Neuronal stem cell (in vitro differentiated cells): ENCODE measurements at regions not wholly inside any gene's neighbourhood (a gene's known extent, or its start where the extent isn't known, plus 50 kb on each side); places are given as distances from the start of the nearest gene placed in this dataset.

ENCODE experiments used
- DNase-seq: peaks from one replicate; pipeline ENCODE4 v3.0.0-alpha.2; 2013; ENCODE audit warnings: low spot score
- H2AFZ ChIP-seq: one replicate; pipeline ENCODE4 v1.6.1; 2013; ENCODE audit warnings: mild to moderate bottlenecking, low read length, inconsistent platforms
- H2AK5ac ChIP-seq: 2 replicates; pipeline ENCODE4 v1.6.1; 2013; ENCODE audit warnings: low read depth, mild to moderate bottlenecking, inconsistent platforms, low read length, moderate library complexity, mixed read lengths
- H2BK120ac ChIP-seq: 2 replicates; pipeline ENCODE4 v1.6.1; 2013; ENCODE audit warnings: low read depth, mild to moderate bottlenecking, inconsistent platforms, low read length, moderate library complexity, mixed read lengths
- H2BK12ac ChIP-seq: one replicate; pipeline ENCODE4 v1.6.1; 2013; ENCODE audit warnings: low read length, inconsistent platforms
- H2BK15ac ChIP-seq: 2 replicates; pipeline ENCODE4 v1.6.1; 2013; ENCODE audit warnings: mild to moderate bottlenecking, low read length, inconsistent platforms, mixed read lengths
- H2BK5ac ChIP-seq: one replicate; pipeline ENCODE4 v1.6.1; 2013; ENCODE audit warnings: inconsistent platforms, mild to moderate bottlenecking, low read length, moderate library complexity
- H3K14ac ChIP-seq: one replicate; pipeline ENCODE4 v1.6.1; 2013; ENCODE audit warnings: low read length, inconsistent platforms
- H3K18ac ChIP-seq: 2 replicates; pipeline ENCODE4 v1.6.1; 2013; ENCODE audit warnings: low read length, inconsistent platforms
- H3K23ac ChIP-seq: 2 replicates; pipeline ENCODE4 v1.6.1; 2013; ENCODE audit warnings: low read depth, mild to moderate bottlenecking, mixed read lengths, low read length, inconsistent platforms; ENCODE audit not compliant: poor library complexity
- H3K27ac ChIP-seq: replicated peaks from 3 replicates; pipeline ENCODE4 v1.5.1; 2013; ENCODE audit warnings: low read length, inconsistent platforms
- H3K27me3 ChIP-seq, 3 experiments: 2 replicates each; pipeline ENCODE4 v1.6.1; 2013; ENCODE audit warnings: low read length in 3 of 3, mild to moderate bottlenecking in 2 of 3, inconsistent platforms in 1 of 3, low read depth in 1 of 3, mixed read lengths in 1 of 3, moderate library complexity in 1 of 3; ENCODE audit not compliant: control insufficient read depth in 3 of 3, insufficient read depth in 3 of 3
- H3K36me3 ChIP-seq, 2 donors: replicated peaks in 1 of 2; 2 replicates each; pipeline ENCODE4 v1.6.1; 2013; ENCODE audit warnings: low read length in 2 of 2; ENCODE audit not compliant: control insufficient read depth in 2 of 2, insufficient read depth in 2 of 2
- H3K4ac ChIP-seq: 2 replicates; pipeline ENCODE4 v1.6.1; 2013; ENCODE audit warnings: inconsistent platforms, mild to moderate bottlenecking, low read length, moderate library complexity
- H3K4me1 ChIP-seq, 2 donors: 1 replicate in 1 of 2; 2 replicates in 1 of 2; pipeline ENCODE4 v1.6.1; 2013; ENCODE audit warnings: low read length in 2 of 2, low read depth in 1 of 2; ENCODE audit not compliant: control insufficient read depth in 2 of 2, insufficient read depth in 1 of 2
- H3K4me2 ChIP-seq: one replicate; pipeline ENCODE4 v1.6.1; 2013; ENCODE audit warnings: mild to moderate bottlenecking, low read length, inconsistent platforms; ENCODE audit not compliant: insufficient read depth, poor library complexity, severe bottlenecking
- H3K4me3 ChIP-seq, 2 donors: 2 replicates each; pipeline ENCODE4 v1.5.1; 2013; ENCODE audit warnings: low read length in 2 of 2, mild to moderate bottlenecking in 2 of 2, inconsistent platforms in 1 of 2, moderate library complexity in 1 of 2
- H3K79me1 ChIP-seq: one replicate; pipeline ENCODE4 v1.6.1; 2013; ENCODE audit warnings: low read depth, mild to moderate bottlenecking, inconsistent platforms, low read length, moderate library complexity
- H3K9ac ChIP-seq: one replicate; pipeline ENCODE4 v1.6.1; 2013; ENCODE audit warnings: mild to moderate bottlenecking, low read depth, low read length, inconsistent platforms; ENCODE audit not compliant: poor library complexity
- H3K9me3 ChIP-seq, 2 donors: replicated peaks in 1 of 2; 2 replicates each; pipeline versions ENCODE3 to v1.6.1; 2013; ENCODE audit warnings: low read length in 2 of 2, mild to moderate bottlenecking in 2 of 2, inconsistent platforms in 1 of 2, low read depth in 1 of 2, mixed read lengths in 1 of 2, moderate library complexity in 1 of 2; ENCODE audit not compliant: control insufficient read depth in 2 of 2, insufficient read depth in 1 of 2
- H4K8ac ChIP-seq: one replicate; pipeline ENCODE4 v1.6.1; 2013; ENCODE audit warnings: low read depth, mild to moderate bottlenecking, inconsistent platforms, low read length, moderate library complexity
- H4K91ac ChIP-seq: one replicate; pipeline ENCODE4 v1.6.1; 2013; ENCODE audit warnings: low read length, low read depth, mild to moderate bottlenecking, inconsistent platforms; ENCODE audit not compliant: poor library complexity
- WGBS, 2 donors: extraction: QIAGEN DNeasy Blood & Tissue Kit; methylation state at CpG; one replicate each; pipeline ENCODE4 v1.1.7; 2013; ENCODE audit warnings: missing lambda C conversion rate in 2 of 2, mixed read lengths in 1 of 2; ENCODE audit not compliant: insufficient read length in 2 of 2, insufficient replicate concordance in 1 of 2; ENCODE audit errors: extremely low coverage in 2 of 2; 5-methylcytosine and 5-hydroxymethylcytosine counted together

- Histone ChIP-seq H3K9me3 (peaks cover 0 to 15% of the 10 kb centered on the region in 2 donors), H3K4ac (no peak overlapping the region), H3K4me1 (no peaks in the 10 kb centered on the region), H3K27me3 (no peaks in the 10 kb centered on the region), H3K9ac (no peak overlapping the region), H2AFZ (no peak overlapping the region), H3K4me3 (no peak overlapping the region), H2BK15ac (no peak overlapping the region), H3K27ac (no peak overlapping the region), H4K91ac (no peak overlapping the region), H2AK5ac (no peak overlapping the region), H3K23ac (no peak overlapping the region), H2BK12ac (no peak overlapping the region), H3K36me3 (no peaks in the 10 kb centered on the region), H2BK120ac (no peak overlapping the region), H3K18ac (no peak overlapping the region), H3K79me1 (no peaks in the 10 kb centered on the region), H4K8ac (no peak overlapping the region), H3K4me2 (no peak overlapping the region), H2BK5ac (no peak overlapping the region), H3K14ac (no peak overlapping the region)
- WGBS, 2 donors: no CpG with 5 or more reads among the region's 2 CpGs
- no peak for DNase-seq
Observed at GRCh38 chr13:70235565-70235964, 127.3 kb upstream of the KLHL1 start.

- no peak overlapping the region for H3K27ac ChIP-seq
- DNase-seq: no peak
- no peak overlapping the region for H3K4ac ChIP-seq
- H3K27me3 ChIP-seq: no peaks in the 10 kb centered on the region
- no peak overlapping the region for H3K14ac ChIP-seq
- no peak overlapping the region for H2BK120ac ChIP-seq
- H3K9ac ChIP-seq: no peak overlapping the region
- H2BK12ac ChIP-seq: no peak overlapping the region
- no peaks in the 10 kb centered on the region for H3K9me3 ChIP-seq
- H3K4me3 ChIP-seq: no peak overlapping the region
- no CpG with 5 or more reads among the region's 6 CpGs for WGBS, 2 donors
- H3K36me3 ChIP-seq: no peaks in the 10 kb centered on the region
- H3K79me1 ChIP-seq: no peaks in the 10 kb centered on the region
- no peak overlapping the region for H2AFZ ChIP-seq
- no peak overlapping the region for H4K8ac ChIP-seq
- no peak overlapping the region for H2AK5ac ChIP-seq
- no peak overlapping the region for H2BK15ac ChIP-seq
- no peak overlapping the region for H3K4me2 ChIP-seq
- no peak overlapping the region for H4K91ac ChIP-seq
- no peaks in the 10 kb centered on the region for H3K4me1 ChIP-seq
- H3K23ac ChIP-seq: no peak overlapping the region
- no peak overlapping the region for H3K18ac ChIP-seq
- no peak overlapping the region for H2BK5ac ChIP-seq
Observed at GRCh38 chr13:70223911-70224310, 115.7 kb upstream of the KLHL1 start.

- Histone ChIP-seq H3K9me3 (no peaks in the 10 kb centered on the region), H3K79me1 (no peaks in the 10 kb centered on the region), H2AFZ (no peak overlapping the region), H3K27ac (no peak overlapping the region), H3K27me3 (no peaks in the 10 kb centered on the region), H2BK12ac (no peak overlapping the region), H2BK120ac (no peak overlapping the region), H3K14ac (no peak overlapping the region), H4K8ac (no peak overlapping the region), H2BK5ac (no peak overlapping the region), H3K9ac (no peak overlapping the region), H3K18ac (no peak overlapping the region), H3K4me1 (no peaks in the 10 kb centered on the region), H3K36me3 (no peaks in the 10 kb centered on the region), H3K23ac (no peak overlapping the region), H3K4me2 (no peak overlapping the region), H2AK5ac (no peak overlapping the region), H3K4me3 (no peak overlapping the region), H2BK15ac (no peak overlapping the region), H4K91ac (no peak overlapping the region), H3K4ac (no peak overlapping the region)
- no peak for DNase-seq
- WGBS, 2 donors: 100% methylated on average over 1 of the region's 2 CpGs; no CpG with 5 or more reads in 1 of the 2 donors
Observed at GRCh38 chr13:70222926-70223325, 114.7 kb upstream of the KLHL1 start.

- Histone ChIP-seq H3K4me3 (no peak overlapping the region), H2BK15ac (no peak overlapping the region), H2AK5ac (no peak overlapping the region), H3K27me3 (no peaks in the 10 kb centered on the region), H3K9ac (no peak overlapping the region), H3K4me1 (peaks cover 0 to 5% of the 10 kb centered on the region in 2 donors), H3K27ac (no peak overlapping the region), H2BK12ac (no peak overlapping the region), H3K18ac (no peak overlapping the region), H2AFZ (no peak overlapping the region), H3K36me3 (no peaks in the 10 kb centered on the region), H3K79me1 (no peaks in the 10 kb centered on the region), H3K4ac (no peak overlapping the region), H3K14ac (no peak overlapping the region), H3K9me3 (no peaks in the 10 kb centered on the region), H4K8ac (no peak overlapping the region), H4K91ac (no peak overlapping the region), H3K23ac (no peak overlapping the region), H2BK120ac (no peak overlapping the region), H3K4me2 (no peak overlapping the region), H2BK5ac (no peak overlapping the region)
- whole genome bisulfite sequencing, 2 donors: no CpG with 5 or more reads among the region's 3 CpGs
- no peak for DNase-seq
Observed at GRCh38 chr13:70218618-70219017, 110.4 kb upstream of the KLHL1 start.
